Lower lobe of right lung (tissue), 2 donors: ENCODE measurements at regions not wholly inside any gene's neighbourhood (a gene's known extent, or its start where the extent isn't known, plus 50 kb on each side); places are given as distances from the start of the nearest gene placed in this dataset.

Experiments used
- ATAC-seq, 2 donors: fragments of 200-7000 bp; cut with Tn5 transposase; one replicate each; pipeline ENCODE4 v1.9.1; 2020 to 2022; ENCODE audit warnings: mild to moderate bottlenecking in 2 of 2, moderate library complexity in 2 of 2
- DNase-seq: peaks from one replicate; pipeline ENCODE4 v3.0.0-alpha.2; 2020
- H3K27ac ChIP-seq: fragments of 200-600 bp; one replicate; pipeline ENCODE4 v1.8.0; 2022
- H3K27me3 ChIP-seq: fragments of 200-600 bp; one replicate; pipeline ENCODE4 v1.8.0; 2022; ENCODE audit warnings: low read depth
- H3K36me3 ChIP-seq: fragments of 200-600 bp; one replicate; pipeline ENCODE4 v1.8.0; 2022; ENCODE audit warnings: mild to moderate bottlenecking
- H3K4me1 ChIP-seq: fragments of 200-600 bp; one replicate; pipeline ENCODE4 v1.8.0; 2022
- H3K4me3 ChIP-seq: fragments of 200-600 bp; one replicate; pipeline ENCODE4 v1.8.0; 2022; ENCODE audit warnings: mild to moderate bottlenecking
- H3K9me3 ChIP-seq: fragments of 200-600 bp; one replicate; pipeline ENCODE4 v1.8.0; 2022
- intact Hi-C: fragments of 100-400 bp; cut with DNase I; formaldehyde crosslinking; loops from one replicate; pipeline ENCODE4 v1.11.0; 2022
- TF ChIP-seq, protein P1 (sequence below): fragments of 200-600 bp; IDR thresholded peaks from one replicate; pipeline ENCODE4 v1.8.0; 2022; ENCODE audit warnings: antibody characterized with exemption, mild to moderate bottlenecking
- donor health status: DM: no; HTN: yes; CAD: no; lungs with severe emphysema.

DNA sequence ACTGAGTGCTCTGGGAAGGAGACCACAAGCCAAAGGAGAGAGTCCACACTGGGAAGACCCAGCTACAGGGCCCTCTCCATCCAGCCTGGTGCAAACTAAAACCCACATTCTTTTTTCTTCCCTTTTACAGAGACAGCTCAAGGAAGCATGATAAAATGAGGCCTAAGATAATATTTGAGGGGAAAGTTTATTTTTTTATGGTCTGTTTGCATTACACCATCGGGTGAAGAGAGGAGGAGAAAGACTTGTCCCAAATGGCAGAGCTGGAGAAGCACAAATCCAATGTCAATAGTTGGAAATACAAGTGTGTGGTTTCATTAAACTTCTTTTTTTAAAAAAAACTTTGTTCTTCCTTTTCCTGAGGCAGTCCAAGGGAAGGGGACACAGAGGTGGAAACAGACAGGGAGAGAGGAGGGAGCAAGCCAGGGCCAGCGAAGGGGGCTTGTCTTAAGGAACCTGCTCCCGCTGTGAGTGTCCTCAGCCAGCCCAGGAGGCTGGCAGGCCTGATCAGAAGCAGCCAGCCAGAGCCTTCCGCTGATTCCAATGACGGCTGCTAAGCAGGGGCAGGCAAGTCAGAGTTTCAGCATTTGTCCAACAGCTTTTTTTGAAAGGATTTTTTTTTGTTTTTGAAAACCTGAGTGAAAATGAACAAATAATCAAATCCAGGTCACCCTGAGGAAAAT lies 203.8 kb upstream of the SIX2 start:
- Histone ChIP-seq H3K27ac (no peak overlapping the region), H3K36me3 (no peaks in the 10 kb centered on the region), H3K4me3 (no peak overlapping the region), H3K9me3 (no peaks in the 10 kb centered on the region), H3K27me3 (no peaks in the 10 kb centered on the region), H3K4me1 (no peaks in the 10 kb centered on the region)
- TF ChIP-seq, protein P1, sequence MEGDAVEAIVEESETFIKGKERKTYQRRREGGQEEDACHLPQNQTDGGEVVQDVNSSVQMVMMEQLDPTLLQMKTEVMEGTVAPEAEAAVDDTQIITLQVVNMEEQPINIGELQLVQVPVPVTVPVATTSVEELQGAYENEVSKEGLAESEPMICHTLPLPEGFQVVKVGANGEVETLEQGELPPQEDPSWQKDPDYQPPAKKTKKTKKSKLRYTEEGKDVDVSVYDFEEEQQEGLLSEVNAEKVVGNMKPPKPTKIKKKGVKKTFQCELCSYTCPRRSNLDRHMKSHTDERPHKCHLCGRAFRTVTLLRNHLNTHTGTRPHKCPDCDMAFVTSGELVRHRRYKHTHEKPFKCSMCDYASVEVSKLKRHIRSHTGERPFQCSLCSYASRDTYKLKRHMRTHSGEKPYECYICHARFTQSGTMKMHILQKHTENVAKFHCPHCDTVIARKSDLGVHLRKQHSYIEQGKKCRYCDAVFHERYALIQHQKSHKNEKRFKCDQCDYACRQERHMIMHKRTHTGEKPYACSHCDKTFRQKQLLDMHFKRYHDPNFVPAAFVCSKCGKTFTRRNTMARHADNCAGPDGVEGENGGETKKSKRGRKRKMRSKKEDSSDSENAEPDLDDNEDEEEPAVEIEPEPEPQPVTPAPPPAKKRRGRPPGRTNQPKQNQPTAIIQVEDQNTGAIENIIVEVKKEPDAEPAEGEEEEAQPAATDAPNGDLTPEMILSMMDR = no peak
- intact Hi-C loops = no loop called here
- ATAC-seq = no peak
- no peak for DNase-seq

DNA sequence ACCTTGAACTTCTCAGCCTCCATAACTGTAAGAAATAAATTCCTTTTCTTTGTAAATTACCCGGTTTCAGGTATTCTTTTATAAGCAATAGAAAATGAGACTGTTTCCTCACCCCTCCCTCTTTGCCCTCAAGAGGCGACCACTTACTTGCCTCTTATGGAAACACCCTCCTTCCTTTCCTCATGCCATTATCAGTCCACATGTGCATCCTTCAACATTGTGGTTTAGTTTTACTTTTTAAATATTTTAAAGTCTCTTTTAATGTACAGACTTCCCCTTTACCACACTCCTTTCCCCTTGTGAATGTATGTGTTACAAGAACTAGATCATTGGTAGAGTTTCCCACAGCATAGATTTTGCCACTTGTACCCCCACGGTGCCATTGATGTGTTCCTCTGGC lies 202.4 kb upstream of the SIX2 start:
- TF ChIP-seq, protein P1 = no peak
- no peaks in the 10 kb centered on the region for H3K36me3 ChIP-seq
- ATAC-seq (no peak), DNase-seq (no peak)
- intact Hi-C loops = no loop called here
- H3K9me3 ChIP-seq = no peaks in the 10 kb centered on the region
- no peaks in the 10 kb centered on the region for H3K27me3 ChIP-seq
- H3K27ac ChIP-seq = no peak overlapping the region
- H3K4me3 ChIP-seq = no peak overlapping the region
- no peaks in the 10 kb centered on the region for H3K4me1 ChIP-seq

DNA sequence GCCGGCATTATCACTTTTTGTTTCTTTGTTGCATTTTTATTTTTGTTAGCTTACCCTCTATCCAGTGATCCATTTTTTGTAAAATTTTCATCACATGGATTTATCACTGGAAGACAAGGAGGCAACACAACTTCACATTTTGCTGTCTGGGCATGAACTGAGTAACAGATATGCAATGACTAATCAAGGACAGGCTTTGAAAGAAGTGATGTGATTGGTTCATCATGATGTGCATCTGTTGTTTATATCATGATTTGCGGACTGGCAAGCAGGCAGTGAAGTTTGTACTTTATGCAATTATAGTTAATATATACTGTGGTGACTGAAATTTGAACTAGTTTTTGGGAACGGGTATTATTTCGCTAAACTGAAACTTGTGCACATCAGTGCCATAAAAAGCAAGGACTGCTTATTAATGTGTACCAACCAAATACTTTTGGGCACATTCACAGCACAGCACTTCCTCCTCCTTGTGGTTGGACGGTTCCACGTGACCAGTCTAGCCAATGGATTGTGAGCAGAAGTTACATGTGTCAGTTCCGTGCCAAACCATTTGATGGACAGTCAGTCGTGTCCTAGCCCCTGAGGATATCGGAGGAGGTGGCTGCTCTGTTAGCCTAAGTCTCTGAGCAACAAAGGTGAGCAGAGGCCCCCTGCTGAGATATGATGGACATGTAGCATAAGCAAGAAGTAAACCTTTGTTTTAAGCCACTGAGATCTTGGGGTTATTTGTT lies 201.4 kb upstream of the SIX2 start:
- no peak overlapping the region for H3K4me3 ChIP-seq
- TF ChIP-seq, protein P1 = no peak
- no peak for ATAC-seq
- no peaks in the 10 kb centered on the region for H3K9me3 ChIP-seq
- no peak for DNase-seq
- no peaks in the 10 kb centered on the region for H3K4me1 ChIP-seq
- no peaks in the 10 kb centered on the region for H3K36me3 ChIP-seq
- no peaks in the 10 kb centered on the region for H3K27me3 ChIP-seq
- intact Hi-C loops = no loop called here
- H3K27ac ChIP-seq = no peak overlapping the region

DNA sequence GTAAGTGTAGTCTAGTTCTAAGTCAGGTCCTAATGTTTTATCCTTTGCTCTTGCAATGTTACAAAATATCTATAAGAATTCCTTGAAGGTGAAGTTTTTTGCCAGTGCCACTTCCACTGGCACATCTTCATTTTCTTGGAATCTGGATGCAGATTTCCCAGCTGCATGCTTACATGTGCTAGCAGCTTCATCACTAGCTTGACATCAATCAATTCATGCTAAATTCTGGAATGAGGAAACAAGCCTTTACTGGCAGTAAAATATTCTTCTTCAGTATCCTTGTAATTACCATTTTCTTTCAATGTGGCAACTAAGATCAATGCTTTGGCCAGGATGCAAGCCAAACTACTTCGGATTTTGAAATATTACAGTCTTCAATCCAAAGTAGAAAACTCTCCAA lies 200.6 kb upstream of the SIX2 start:
- TF ChIP-seq, protein P1 = no peak
- ATAC-seq = no peak
- Histone ChIP-seq H3K9me3 (no peaks in the 10 kb centered on the region), H3K4me1 (no peaks in the 10 kb centered on the region), H3K27me3 (no peaks in the 10 kb centered on the region), H3K4me3 (no peak overlapping the region), H3K36me3 (no peaks in the 10 kb centered on the region), H3K27ac (no peak overlapping the region)
- no peak for DNase-seq
- intact Hi-C loops = no loop called here

DNA sequence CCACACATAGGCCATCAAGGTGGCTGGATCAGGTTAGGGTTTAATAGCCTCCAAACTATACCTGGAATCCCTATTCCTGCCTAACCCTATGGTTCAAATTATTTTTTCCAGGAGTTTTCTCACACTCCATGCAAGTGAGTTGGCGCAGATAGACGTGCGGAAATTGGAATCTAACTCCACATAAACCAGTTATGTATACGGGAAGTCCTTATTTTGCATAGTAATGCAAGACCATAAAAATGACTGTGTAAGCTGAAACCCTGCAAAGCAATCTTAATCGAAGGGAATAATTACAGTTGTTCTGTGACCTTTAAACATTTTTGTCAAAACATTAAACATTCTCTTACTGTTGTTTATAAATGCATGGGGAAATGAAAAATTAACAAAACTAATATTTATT lies 200.1 kb upstream of the SIX2 start:
- no peak for DNase-seq
- TF ChIP-seq, protein P1 = no peak
- ATAC-seq = no peak
- no peaks in the 10 kb centered on the region for H3K9me3 ChIP-seq
- H3K4me3 ChIP-seq = no peak overlapping the region
- H3K27ac ChIP-seq = no peak overlapping the region
- no peaks in the 10 kb centered on the region for H3K4me1 ChIP-seq
- H3K36me3 ChIP-seq = no peaks in the 10 kb centered on the region
- intact Hi-C loops = no loop called here
- no peaks in the 10 kb centered on the region for H3K27me3 ChIP-seq
